GM12878 (cell line): ENCODE measurements at regions not wholly inside any gene's neighbourhood (a gene's known extent, or its start where the extent isn't known, plus 50 kb on each side); places are given as distances from the start of the nearest gene placed in this dataset.

ENCODE experiments used
- CTCF ChIP-seq, 3 experiments: IDR thresholded peaks in 2 of 3; conservative IDR thresholded peaks in 1 of 3; 2 replicates each; pipeline ENCODE4 v1.5.1; 2011; ENCODE audit warnings: low read depth in 3 of 3, low read length in 3 of 3, mild to moderate bottlenecking in 3 of 3, control low read depth in 2 of 3, moderate library complexity in 2 of 3, inconsistent platforms in 1 of 3, mixed read lengths in 1 of 3; ENCODE audit not compliant: control insufficient read depth in 2 of 3, insufficient read depth in 1 of 3; ENCODE audit errors: extremely low read depth in 1 of 3
- USF2 ChIP-seq: IDR thresholded peaks from 2 replicates; pipeline ENCODE4 v1.6.1; 2011; ENCODE audit warnings: low read depth, low read length, improper control_type of control experiment, borderline replicate concordance
- ZNF207 ChIP-seq: fragments of 450-650 bp; IDR thresholded peaks from 2 replicates; pipeline ENCODE4 v1.6.1; 2014; ENCODE audit warnings: antibody characterized with exemption, mild to moderate bottlenecking, borderline replicate concordance
- ZNF274 ChIP-seq: IDR thresholded peaks from one replicate; pipeline ENCODE4 v1.8.0; 2011; ENCODE audit not compliant: insufficient read length, insufficient read depth

- no peak for TF ChIP-seq CTCF (IDR thresholded peaks at IDR 0.05 in 2 of 3, conservative IDR thresholded peaks at IDR 0.05 in 1 of 3; ENCODE audit: control insufficient read depth in 2 of 3, extremely low read depth in 1 of 3, insufficient read depth in 1 of 3, low read depth in 3 of 3, low read length in 3 of 3)
- no peak for TF ChIP-seq ZNF274
- no peak for TF ChIP-seq USF2
- no peak for TF ChIP-seq ZNF207
Observed at GRCh38 chr6:165749163-165749562, 86.1 kb upstream of the PDE10A start.
